Suprapubic skin (tissue), 4 donors: ENCODE measurements at regions not wholly inside any gene's neighbourhood (a gene's known extent, or its start where the extent isn't known, plus 50 kb on each side); places are given as distances from the start of the nearest gene placed in this dataset.

Experiments
- POLR2A ChIP-seq, 2 donors: fragments of 450-650 bp; IDR thresholded peaks; one replicate each; pipeline ENCODE4 v1.6.1; 2017; ENCODE audit warnings: antibody characterized with exemption in 2 of 2, mild to moderate bottlenecking in 2 of 2, moderate library complexity in 2 of 2
- POLR2AphosphoS5 ChIP-seq, 3 donors: sonication (generic); formaldehyde crosslinking; IDR thresholded peaks; one replicate each; pipeline ENCODE4 v1.6.1; 2017; ENCODE audit warnings: antibody characterized with exemption in 3 of 3

DNA sequence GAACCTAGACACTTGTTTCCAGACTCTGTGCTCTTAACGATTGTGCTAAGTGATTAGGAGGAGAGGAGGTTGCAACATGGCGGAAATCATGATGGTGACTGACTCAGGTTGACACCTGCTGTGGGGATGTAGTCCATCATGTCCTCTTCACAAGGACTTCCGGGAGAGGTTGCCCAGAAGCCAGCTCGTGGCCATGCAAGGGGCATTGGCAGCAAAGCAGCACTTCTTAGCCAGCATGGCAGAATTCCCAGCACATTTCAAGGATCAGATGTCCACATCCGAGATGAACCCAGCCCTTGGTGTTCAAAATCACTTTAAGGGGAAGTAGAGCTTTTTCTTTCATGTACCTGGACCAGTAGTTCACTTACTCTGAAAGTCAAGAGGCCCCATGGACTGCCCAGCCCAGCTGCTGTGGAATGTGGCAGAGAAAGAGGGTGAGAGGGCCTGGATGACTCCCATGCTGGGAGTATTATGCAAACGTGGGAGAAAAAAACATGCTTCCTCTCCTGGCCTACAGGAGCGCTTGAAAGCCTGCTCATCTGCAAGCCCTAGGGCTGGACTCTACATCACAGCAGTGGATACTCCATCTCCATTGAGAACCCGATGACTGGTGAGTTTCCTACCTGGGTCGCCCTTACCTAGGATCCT lies 65.5 kb downstream of the IRX6 start:
- TF ChIP-seq POLR2A (IDR thresholded peaks at IDR 0.05) (no peak), POLR2AphosphoS5 (IDR thresholded peaks at IDR 0.05) (no peak)
